AG09319 (cell line): ENCODE measurements at regions not wholly inside any gene's neighbourhood (a gene's known extent, or its start where the extent isn't known, plus 50 kb on each side); places are given as distances from the start of the nearest gene placed in this dataset.
"Not testable (repeated sequence)": the region's sequence is repeated elsewhere in the genome, so short reads cannot be mapped to it uniquely, and the experiment has no call there.

ENCODE experiments used
- DNase-seq: peaks from one replicate; pipeline ENCODE4 v3.0.0-alpha.2; 2010; ENCODE audit warnings: low read depth; ENCODE audit errors: extremely low read depth
- TF ChIP-seq, protein P1 (sequence below): IDR thresholded peaks from 2 replicates; pipeline ENCODE4 v1.5.1; 2011; ENCODE audit warnings: low read depth, mild to moderate bottlenecking, inconsistent platforms, low read length, moderate library complexity

DNA sequence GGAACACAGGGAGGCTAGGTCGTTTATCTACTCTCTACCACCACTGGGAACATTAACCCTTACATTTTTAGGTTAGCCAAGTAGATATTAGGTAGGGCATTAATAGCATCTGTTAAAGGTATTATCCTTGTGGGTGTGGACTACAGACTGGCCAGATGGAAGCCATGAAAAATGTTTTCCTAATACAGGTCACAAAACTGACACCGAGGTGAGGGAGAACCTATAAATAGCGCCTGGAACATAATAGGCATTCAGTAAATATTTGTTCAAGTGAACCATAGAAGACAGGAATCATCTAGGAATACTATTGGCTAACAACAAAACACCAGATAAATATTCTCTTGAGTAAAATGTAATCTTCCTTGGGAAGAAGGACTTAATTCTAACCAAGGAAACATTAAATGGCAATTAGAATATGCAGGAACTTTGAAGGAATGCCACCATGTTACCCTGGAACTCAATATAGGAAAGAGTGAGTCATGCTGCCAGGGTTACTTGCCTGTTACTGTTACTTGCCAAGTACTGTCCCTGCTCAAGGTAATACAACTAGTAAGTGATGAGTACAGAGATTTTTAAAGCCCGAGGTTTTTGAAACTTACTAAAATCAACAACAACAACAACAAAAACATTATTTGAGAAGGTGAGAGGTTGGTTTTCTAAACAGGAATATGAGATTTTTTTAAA lies 79.0 kb downstream of the SOX3 start:
- DNase-seq, result no peak
- TF ChIP-seq, protein P1, sequence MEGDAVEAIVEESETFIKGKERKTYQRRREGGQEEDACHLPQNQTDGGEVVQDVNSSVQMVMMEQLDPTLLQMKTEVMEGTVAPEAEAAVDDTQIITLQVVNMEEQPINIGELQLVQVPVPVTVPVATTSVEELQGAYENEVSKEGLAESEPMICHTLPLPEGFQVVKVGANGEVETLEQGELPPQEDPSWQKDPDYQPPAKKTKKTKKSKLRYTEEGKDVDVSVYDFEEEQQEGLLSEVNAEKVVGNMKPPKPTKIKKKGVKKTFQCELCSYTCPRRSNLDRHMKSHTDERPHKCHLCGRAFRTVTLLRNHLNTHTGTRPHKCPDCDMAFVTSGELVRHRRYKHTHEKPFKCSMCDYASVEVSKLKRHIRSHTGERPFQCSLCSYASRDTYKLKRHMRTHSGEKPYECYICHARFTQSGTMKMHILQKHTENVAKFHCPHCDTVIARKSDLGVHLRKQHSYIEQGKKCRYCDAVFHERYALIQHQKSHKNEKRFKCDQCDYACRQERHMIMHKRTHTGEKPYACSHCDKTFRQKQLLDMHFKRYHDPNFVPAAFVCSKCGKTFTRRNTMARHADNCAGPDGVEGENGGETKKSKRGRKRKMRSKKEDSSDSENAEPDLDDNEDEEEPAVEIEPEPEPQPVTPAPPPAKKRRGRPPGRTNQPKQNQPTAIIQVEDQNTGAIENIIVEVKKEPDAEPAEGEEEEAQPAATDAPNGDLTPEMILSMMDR, result no peak

- no peak for DNase-seq
- TF ChIP-seq, protein P1, result no peak
Observed at GRCh38 chrX:140422501-140422900, 82.4 kb downstream of the SOX3 start.

DNA sequence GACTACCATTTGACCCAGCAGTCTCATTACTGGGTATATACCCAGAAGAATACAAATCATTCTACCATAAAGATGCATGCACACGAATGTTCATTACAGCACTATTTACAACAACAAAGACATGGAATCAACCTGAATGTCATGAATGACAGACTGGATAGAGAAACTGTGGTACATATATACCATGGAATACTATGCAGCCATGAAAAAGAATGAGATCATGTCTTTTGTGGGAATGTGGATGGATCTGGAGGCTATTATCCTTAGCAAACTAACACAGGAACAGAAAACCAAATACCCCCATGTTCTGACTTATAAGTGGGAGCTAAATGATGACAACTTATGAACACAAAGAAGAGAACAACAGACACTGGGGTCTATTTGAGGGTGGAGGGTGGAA lies 102.7 kb downstream of the SOX3 start:
- not testable (repeated sequence) for DNase-seq

DNA sequence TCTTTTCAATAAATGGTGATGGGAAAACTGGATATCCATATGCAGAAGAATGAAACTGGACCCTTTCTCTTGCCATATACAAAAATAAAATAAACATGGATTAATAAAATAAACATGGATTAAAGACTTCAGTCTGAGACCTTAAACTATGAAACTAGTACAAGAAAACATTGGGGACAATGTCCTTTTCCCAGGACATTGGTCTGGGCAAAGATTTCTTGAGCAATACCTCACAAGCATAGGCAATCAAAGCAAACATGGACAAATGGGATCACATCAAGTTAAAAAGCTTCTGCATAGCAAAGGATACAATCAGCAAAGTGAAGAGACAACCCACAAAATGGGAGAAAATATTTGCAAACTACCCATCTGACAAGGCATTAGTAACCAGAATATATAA lies 108.5 kb downstream of the SOX3 start:
- DNase-seq, result not testable (repeated sequence)

GRCh38 chrX:140393507-140393906 lies 111.4 kb downstream of the SOX3 start:
- TF ChIP-seq, protein P1, result no peak
- DNase-seq, result no peak

- TF ChIP-seq, protein P1, result no peak
- no peak for DNase-seq
Observed at GRCh38 chrX:140391313-140391712, 113.6 kb downstream of the SOX3 start.

DNA sequence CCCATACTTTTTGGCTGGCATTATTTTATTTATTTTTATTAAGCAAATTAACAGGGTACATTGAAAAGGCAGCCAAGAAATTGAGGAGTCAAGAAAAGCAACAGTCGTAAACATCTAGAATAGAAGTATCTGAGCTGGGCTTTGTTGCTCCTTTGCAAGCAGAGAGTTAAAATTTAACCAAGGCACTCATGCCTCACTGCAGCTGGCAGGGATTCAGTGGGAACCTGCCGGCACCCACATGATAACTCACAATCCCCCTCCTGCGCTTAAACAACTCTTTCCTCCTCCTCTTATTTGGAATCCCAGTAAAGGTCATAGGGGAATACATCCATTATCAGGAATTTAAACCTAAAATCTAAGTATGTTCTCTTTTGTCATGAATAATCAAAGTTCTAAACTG lies 115.5 kb downstream of the SOX3 start:
- no peak for DNase-seq
- TF ChIP-seq, protein P1, result no peak

GRCh38 chrX:140362861-140363260 lies 142.0 kb downstream of the SOX3 start:
- TF ChIP-seq, protein P1, result no peak
- DNase-seq, result no peak
